GM12892 (cell line): ENCODE measurements at regions not wholly inside any gene's neighbourhood (a gene's known extent, or its start where the extent isn't known, plus 50 kb on each side); places are given as distances from the start of the nearest gene placed in this dataset.
A peak's percentile ranks its signal among the peaks of the same experiment; 100 is the strongest.

Experiments
- DNase-seq: peaks from one replicate; pipeline ENCODE4 v3.0.0; 2011; ENCODE audit not compliant: insufficient read length
- FAIRE-seq: peaks from 2 replicates; lab custom pipeline; 2011; peaks lifted over from hg19 to GRCh38; lab: Jason Lieb, UNC
- POLR2A ChIP-seq: IDR thresholded peaks from 2 replicates; pipeline ENCODE4 v1.6.1; 2011; ENCODE audit warnings: low read depth, low read length, control low read depth
- POLR2AphosphoS5 ChIP-seq: IDR thresholded peaks from 2 replicates; pipeline ENCODE4 v1.6.1; 2011; ENCODE audit warnings: low read depth, low read length, control low read depth
- TAF1 ChIP-seq: IDR thresholded peaks from 2 replicates; pipeline ENCODE4 v1.6.1; 2011; ENCODE audit warnings: low read depth, mild to moderate bottlenecking, control low read depth, low read length, borderline replicate concordance

DNA sequence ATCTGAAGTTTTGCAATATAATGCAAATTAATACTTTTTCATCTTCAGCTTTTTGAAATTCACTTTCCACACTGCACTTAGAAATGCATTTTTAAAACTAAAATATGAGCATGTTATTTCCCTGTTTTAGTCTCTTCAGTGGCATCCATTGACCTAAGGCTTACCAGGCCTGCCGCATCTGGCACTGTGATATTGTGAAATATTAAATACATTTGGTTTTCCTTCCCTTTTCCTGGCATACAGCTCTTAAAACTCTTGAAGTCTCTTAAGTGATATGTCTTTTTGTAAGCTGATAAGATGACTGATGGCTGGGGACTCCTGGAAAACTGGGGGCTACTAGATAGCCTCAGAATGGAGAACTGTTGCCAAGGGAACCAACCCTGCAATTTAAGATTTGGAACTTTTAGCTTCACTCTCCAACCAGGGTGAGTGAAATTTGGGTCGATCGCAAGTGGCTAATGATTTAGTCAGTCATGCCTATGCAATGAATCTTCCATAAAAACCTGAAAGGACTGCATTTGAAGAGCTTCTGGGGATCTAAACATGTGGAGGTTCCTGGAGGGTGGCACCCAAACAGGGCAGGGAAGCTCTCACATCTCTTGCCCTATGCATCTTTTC lies 75.5 kb upstream of the PDC start:
- no peak for TF ChIP-seq TAF1
- no peak for TF ChIP-seq POLR2AphosphoS5
- TF ChIP-seq POLR2A, result no peak
- DNase-seq (no peak), FAIRE-seq (no peak)

DNA sequence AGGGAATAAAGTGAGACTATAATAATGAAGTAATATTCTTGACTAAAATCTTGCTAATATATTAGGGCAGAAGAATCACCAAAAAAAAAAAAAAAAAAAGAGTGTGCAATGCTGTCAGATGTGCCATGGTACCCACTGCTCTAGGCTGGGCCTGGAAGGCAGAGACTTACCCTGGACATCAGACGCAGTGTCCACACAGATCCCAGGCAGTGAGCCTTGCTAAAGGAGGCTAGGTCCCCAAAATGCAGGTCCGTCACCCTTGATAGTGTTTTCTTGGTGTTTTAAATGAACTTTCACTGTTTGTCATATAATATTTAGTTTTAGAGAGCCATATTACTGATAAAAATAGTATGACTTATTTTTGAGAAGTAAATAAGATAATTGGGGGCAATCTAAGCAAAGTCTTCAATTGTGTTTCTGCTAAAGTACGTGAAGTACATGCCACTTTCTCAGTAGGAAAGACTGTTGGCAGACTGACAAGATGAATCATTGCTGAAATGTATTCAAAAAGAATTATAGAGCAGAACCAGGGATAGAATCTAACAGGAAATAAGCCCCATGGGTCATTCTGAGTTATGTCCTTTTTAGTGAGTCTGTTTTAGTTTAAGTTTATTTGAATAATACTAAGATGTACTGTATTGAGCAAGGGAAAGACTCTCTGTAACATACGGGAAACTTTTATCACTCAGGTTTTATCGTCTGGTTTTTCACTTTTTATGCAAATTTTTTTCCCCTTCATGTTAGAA lies 74.6 kb upstream of the PDC start:
- DNase-seq (no peak), FAIRE-seq (no peak)
- no peak for TF ChIP-seq POLR2A
- TF ChIP-seq POLR2AphosphoS5, result no peak
- TF ChIP-seq TAF1, result no peak

DNA sequence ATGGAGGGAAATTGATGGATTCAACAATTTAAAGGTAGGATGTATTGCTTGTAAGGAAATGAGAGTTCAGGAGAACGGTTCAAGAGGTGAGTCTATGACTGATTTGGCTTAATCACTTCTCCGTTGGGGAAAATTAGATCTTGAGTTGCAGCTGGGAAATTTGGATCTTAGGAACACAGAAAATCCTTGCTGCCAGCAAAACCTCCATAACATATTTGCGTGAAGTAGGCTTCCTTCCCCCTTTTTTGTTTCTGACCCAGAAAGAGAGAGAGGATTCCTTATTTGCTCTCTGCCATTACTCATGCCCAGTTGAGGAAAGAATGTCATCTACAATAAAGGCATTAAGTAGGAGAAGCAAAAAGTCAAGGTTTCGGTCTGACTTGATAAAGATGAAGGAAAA lies 73.5 kb upstream of the PDC start:
- DNase-seq (no peak), FAIRE-seq (no peak)
- TF ChIP-seq POLR2A (no peak), TAF1 (no peak)

GRCh38 chr1:186532466-186532865 lies 71.6 kb upstream of the PDC start:
- no peak for DNase-seq
- TF ChIP-seq POLR2A, result no peak
- TF ChIP-seq POLR2AphosphoS5, result no peak
- TF ChIP-seq TAF1, result no peak
- FAIRE-seq, result no peak

DNA sequence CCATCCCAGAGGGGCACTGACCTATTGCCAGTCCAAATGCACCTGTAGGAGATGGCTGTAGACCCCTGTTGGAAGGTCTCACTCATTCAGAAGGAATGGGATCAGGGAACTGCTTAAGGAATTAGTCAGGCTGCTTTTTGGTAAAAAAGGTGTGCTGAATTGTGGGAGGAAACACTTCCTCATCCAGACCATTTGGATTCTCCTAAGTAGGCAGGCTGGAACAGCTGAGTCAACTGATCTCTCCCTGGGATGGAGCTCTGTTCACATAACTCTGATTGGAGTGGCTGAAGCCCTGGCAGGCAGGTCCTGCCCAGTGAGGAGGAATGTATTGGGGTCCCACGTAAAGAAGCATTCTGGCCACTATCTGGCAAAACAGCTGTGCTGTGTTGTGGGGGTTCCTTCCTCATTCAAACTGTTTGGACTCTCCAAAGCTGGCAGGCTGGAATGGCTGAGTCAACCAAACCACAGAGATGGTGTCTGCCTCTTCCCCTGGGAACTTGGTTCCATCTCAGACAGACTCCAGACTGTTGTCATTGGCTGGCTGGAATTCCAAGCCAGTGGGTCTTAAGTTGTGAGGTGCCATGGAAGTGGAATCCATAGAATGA lies 70.7 kb upstream of the PDC start:
- DNase-seq (no peak), FAIRE-seq (no peak)
- TF ChIP-seq POLR2AphosphoS5 (no peak), TAF1 (no peak), POLR2A (no peak)

DNA sequence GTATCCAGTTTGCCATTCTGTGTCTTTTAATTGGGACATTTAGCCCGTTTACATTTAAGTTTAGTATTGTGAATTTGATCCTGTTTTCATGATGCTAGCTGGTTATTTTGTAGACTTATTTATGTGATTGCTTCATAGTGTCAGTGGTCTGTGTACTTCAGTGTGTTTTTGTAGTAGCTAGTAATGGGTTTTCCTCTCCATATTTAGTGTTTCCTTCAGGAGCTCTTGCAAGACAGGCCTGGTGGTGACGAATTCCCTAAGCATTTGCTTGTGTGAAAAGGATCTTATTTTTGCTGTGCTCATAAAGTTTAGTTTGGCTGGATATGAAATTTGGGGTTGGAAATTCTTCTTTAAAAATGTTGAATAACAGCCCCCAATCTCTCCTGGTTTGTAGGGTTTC lies 69.2 kb upstream of the PDC start:
- FAIRE-seq, result no peak
- DNase-seq, result no peak
- no peak for TF ChIP-seq TAF1
- no peak for TF ChIP-seq POLR2AphosphoS5
- TF ChIP-seq POLR2A, result no peak

DNA sequence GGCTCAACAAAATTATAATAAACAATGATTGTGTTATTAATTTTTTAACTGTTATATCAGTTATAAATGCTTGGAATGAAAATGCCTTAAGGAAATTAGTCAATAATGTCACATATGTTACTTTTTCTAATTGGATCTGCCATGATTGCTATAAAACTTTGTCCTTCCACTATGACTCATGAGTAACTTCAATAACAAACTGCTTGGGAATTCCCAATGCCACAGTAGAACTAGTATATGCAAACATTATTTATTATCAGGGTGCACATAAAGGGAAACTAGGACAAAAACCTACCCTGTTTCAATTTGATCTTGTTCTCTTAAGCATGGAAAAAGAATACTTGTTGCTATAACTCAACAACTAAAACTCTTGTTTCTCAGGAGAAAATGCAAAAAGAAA lies 59.1 kb upstream of the PDC start:
- no peak for FAIRE-seq
- TF ChIP-seq POLR2A (no peak), POLR2AphosphoS5 (no peak), TAF1 (no peak)

DNA sequence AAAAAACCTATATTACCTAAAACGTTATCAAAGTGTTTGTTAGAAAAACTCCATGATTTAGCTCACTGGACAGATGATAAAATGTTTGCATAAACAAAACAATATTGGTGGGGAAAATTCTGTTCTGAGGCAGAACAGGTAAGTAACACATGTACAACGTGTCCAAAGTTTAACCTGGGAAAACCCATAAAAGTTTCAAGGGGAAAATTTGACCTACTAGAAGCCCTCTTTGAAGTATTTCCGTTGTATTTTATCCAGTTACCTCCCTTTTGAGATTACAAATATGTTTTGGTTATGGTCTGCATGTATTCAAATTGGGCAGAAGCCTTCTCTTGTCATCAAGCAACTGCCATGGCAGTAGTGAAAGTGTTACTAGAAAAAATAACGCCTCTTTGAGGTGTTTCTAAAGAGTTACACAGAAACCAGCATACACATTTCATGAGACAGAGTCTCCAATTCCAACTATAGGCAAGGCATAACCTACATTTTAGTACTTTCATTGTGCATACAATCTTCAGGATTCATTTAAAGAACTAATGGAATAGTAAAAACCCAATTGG lies 58.0 kb upstream of the PDC start:
- FAIRE-seq (peak; percentile 56), DNase-seq (no peak)
- TF ChIP-seq POLR2AphosphoS5 (no peak), TAF1 (no peak), POLR2A (no peak)

More for the DNA sequence above, 59.1 kb upstream of the PDC start:
- no peak for DNase-seq

GRCh38 chr1:186518395-186518794 lies 57.5 kb upstream of the PDC start:
- no peak for DNase-seq
- no peak for TF ChIP-seq POLR2AphosphoS5
- no peak for TF ChIP-seq POLR2A
- no peak for TF ChIP-seq TAF1
- no peak for FAIRE-seq

DNA sequence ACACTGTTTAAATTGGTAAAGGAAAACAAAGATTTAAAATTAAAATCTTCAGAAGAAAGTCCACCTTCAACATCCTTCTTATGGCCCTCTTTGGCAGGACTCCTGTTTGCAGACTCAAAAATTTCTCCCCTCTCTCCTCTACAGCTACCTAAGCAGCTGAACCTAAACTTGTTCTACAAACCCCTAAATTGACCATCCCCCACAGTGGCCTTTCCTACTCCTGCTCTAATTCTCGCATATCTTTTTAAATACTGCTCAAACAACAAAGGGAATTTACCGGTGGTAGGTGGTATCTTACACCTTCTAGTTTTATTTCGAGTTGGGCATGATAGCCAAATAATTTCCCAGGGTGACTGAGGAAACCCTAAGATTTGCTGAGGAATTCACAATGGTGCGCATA lies 53.5 kb upstream of the PDC start:
- TF ChIP-seq POLR2AphosphoS5 (no peak), POLR2A (no peak)
- DNase-seq (no peak), FAIRE-seq (no peak)

- DNase-seq (no peak), FAIRE-seq (no peak)
- TF ChIP-seq POLR2A (no peak), TAF1 (no peak), POLR2AphosphoS5 (no peak)
Observed at GRCh38 chr1:186513526-186513925, 52.6 kb upstream of the PDC start.

DNA sequence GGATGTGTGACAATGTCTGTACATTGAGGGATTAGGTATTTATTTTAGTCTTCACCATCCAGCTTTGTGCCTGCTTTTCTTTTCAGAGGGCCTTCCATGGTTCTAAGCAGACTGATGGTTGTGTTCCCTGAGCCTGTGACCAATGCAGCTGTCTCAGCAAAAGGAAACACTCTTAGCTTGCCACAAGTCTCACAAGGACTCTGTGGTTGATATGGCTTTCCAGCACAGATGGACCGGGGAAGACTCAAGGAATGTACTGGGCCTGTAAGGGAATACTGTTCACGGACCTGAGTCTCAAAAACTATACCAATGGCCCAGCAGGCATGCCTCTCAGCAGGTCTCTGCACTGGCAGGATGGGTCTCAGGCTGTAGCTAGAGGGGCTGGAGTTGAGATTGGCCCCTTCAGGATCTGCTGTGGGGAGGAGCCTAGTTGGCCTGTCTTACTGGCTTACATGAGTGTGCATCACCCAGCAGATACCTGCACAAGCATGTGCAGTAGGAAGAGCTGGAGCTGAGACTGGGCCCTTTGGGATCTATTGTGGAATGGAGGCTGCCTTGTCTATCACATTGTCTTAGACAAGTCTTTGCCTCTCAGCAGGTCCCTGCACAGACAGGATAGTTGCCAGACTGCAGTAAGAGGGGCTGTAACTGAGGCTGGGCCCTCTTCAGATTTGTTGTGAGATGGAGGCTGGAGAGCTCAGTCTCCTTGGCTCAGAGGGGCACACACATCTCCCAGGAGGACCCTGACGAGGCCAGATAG lies 52.0 kb upstream of the PDC start:
- no peak for FAIRE-seq
- TF ChIP-seq TAF1 (no peak), POLR2A (no peak), POLR2AphosphoS5 (no peak)

More for the DNA sequence above, 52.0 kb upstream of the PDC start:
- no peak for DNase-seq
